Right lobe of liver (tissue), 6 donors: ENCODE measurements at regions not wholly inside any gene's neighbourhood (a gene's known extent, or its start where the extent isn't known, plus 50 kb on each side); places are given as distances from the start of the nearest gene placed in this dataset.

ENCODE experiments used
- ATAC-seq, 4 donors: fragments of 200-7000 bp; cut with Tn5 transposase; one replicate each; pipeline ENCODE4 v1.9.1; 2020; ENCODE audit warnings: mild to moderate bottlenecking in 4 of 4, moderate library complexity in 4 of 4
- DNase-seq, 3 donors: peaks; one replicate each; pipeline ENCODE4 v3.0.0-alpha.2; 2020
- H3K27ac ChIP-seq, 3 donors: fragments of 200-600 bp; one replicate each; pipeline ENCODE4 v1.8.0; 2022
- H3K27me3 ChIP-seq, 2 donors: fragments of 200-600 bp; one replicate each; pipeline ENCODE4 v1.8.0; 2022
- H3K36me3 ChIP-seq, 4 donors: fragments of 200-600 bp; sonication (generic) in 1 of 4; one replicate each; pipeline versions ENCODE4 v1.5.1 to v1.8.0; 2017 to 2022; ENCODE audit warnings: control low read depth in 1 of 4
- H3K4me1 ChIP-seq, 4 donors: fragments of 200-600 bp; sonication (generic) in 1 of 4; one replicate each; pipeline versions ENCODE4 v1.5.1 to v1.8.0; 2017 to 2022; ENCODE audit warnings: control low read depth in 1 of 4
- H3K4me3 ChIP-seq, 3 donors: fragments of 200-600 bp; one replicate each; pipeline ENCODE4 v1.8.0; 2022
- H3K9me3 ChIP-seq, 4 donors: fragments of 200-600 bp; sonication (generic) in 1 of 4; one replicate each; pipeline versions ENCODE4 v1.5.1 to v1.8.0; 2017 to 2022; ENCODE audit warnings: control low read depth in 1 of 4
- CTCF ChIP-seq, 4 donors: fragments of 200-600 bp in 3 of 4; fragments of 450-650 bp in 1 of 4; IDR thresholded peaks; one replicate each; pipeline versions ENCODE4 v1.5.1 to v1.8.0; 2016 to 2022; ENCODE audit warnings: antibody characterized with exemption in 4 of 4, mild to moderate bottlenecking in 2 of 4
- POLR2A ChIP-seq: fragments of 450-650 bp; IDR thresholded peaks from one replicate; pipeline ENCODE4 v1.6.1; 2017; ENCODE audit warnings: antibody characterized with exemption, mild to moderate bottlenecking
- WGBS: methylation state at CpG from one replicate; pipeline ENCODE4 v1.1.6; 2018; ENCODE audit warnings: low coverage, low lambda C conversion rate; ENCODE audit not compliant: insufficient coverage; ENCODE audit errors: missing lambda C conversion rate; 5-methylcytosine and 5-hydroxymethylcytosine counted together
- intact Hi-C, 2 donors: fragments of 100-400 bp; cut with DNase I; formaldehyde crosslinking; loops; one replicate each; pipeline versions ENCODE4 v1.11.2 to v1.14.1; 2022
- donor health status: DM: no; HTN: yes; CAD: no.
- donor health status: DM: no; HTN: no; CAD: no.
- donor health status: DM: no; HTN: no; CAD: no.
- donor health status: DM: no; HTN: yes; CAD: no.
- donor health status: DM: no; HTN: yes; CAD: no.

DNA sequence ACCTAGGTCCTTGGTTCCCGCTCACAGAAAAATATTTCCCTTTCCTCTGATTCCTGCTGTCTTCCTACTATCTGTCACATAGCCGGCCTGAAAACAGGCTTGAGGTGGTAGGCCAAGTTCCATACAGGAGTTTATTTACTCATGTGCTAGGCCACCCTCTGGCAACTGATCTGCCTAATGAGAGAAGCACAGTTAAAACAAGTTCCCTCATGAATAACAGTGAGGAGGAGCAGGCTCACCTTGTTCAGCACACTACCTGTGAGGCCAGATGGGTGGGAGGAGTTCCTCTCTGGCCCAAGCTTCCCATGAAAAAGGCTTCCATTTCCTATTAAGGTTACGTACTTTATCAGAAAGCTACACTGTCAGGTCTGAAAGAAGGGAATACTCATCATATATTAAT is 206.0 kb downstream of the MYRFL start:
- no peak for DNase-seq
- WGBS = 77% methylated on average over 3 of the region's 3 CpGs
- H3K4me3 ChIP-seq = no peak overlapping the region

GRCh38 chr12:70032076-70032475 is 207.0 kb downstream of the MYRFL start:
- Histone ChIP-seq H3K4me1 (no peaks in the 10 kb centered on the region), H3K27ac (no peak overlapping the region), H3K4me3 (no peak overlapping the region), H3K9me3 (no peaks in the 10 kb centered on the region), H3K27me3 (no peaks in the 10 kb centered on the region), H3K36me3 (no peaks in the 10 kb centered on the region)
- intact Hi-C loops = no loop called here
- DNase-seq (no peak), ATAC-seq (no peak)
- TF ChIP-seq POLR2A = no peak
- TF ChIP-seq CTCF (IDR thresholded peaks at IDR 0.05) = no peak

More for the DNA sequence above, 206.0 kb downstream of the MYRFL start:
- Histone ChIP-seq H3K4me1 (no peaks in the 10 kb centered on the region), H3K27me3 (no peaks in the 10 kb centered on the region), H3K27ac (no peak overlapping the region), H3K36me3 (no peaks in the 10 kb centered on the region), H3K9me3 (no peaks in the 10 kb centered on the region)
- ATAC-seq = no peak
- TF ChIP-seq POLR2A = no peak
- TF ChIP-seq CTCF (IDR thresholded peaks at IDR 0.05) = no peak
- intact Hi-C loops = no loop called here

- no peak for DNase-seq
- no peaks in the 10 kb centered on the region for H3K4me1 ChIP-seq
- H3K4me3 ChIP-seq = no peak overlapping the region
- no peaks in the 10 kb centered on the region for H3K27me3 ChIP-seq
- H3K9me3 ChIP-seq = no peaks in the 10 kb centered on the region
- intact Hi-C loops = no loop called here
- H3K27ac ChIP-seq = no peak overlapping the region
- WGBS = 74% methylated on average over 3 of the region's 3 CpGs
- ATAC-seq = no peak
- H3K36me3 ChIP-seq = no peaks in the 10 kb centered on the region
- TF ChIP-seq CTCF (IDR thresholded peaks at IDR 0.05) = no peak
- TF ChIP-seq POLR2A = no peak
Observed at GRCh38 chr12:70033310-70033709, 208.3 kb downstream of the MYRFL start.

DNA sequence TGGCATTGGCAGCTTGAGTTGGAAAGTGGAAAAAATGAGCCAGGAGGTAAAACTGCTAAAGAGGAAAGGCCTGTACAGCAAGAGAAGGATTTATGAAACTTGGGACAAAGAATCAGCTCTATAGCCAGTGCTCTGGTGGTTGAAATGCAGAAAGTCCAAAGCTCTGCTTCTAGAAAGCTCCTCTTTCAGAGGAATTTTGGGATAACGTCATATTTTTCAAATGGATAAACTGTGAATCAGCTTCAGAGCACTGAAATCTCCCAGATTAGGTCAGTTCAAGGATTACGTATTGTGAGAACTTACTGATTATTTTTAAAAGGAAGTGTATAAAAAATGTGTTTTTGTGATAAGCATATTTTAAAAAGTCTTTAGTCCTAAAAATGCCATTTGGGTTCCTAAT is 203.1 kb upstream of the CNOT2 start:
- TF ChIP-seq CTCF (IDR thresholded peaks at IDR 0.05) (no peak), POLR2A (no peak)
- Histone ChIP-seq H3K36me3 (no peaks in the 10 kb centered on the region), H3K4me3 (no peak overlapping the region), H3K9me3 (no peaks in the 10 kb centered on the region), H3K27me3 (no peaks in the 10 kb centered on the region), H3K4me1 (peaks cover 0 to 9% (median 0%) of the 10 kb centered on the region in 4 donors), H3K27ac (no peak overlapping the region)
- intact Hi-C loops = no loop called here
- ATAC-seq (peak in 1 of 4 donors; percentile 12), DNase-seq (no peak)
- WGBS = 47% methylated on average over 2 of the region's 2 CpGs

- DNase-seq (no peak), ATAC-seq (no peak)
- Histone ChIP-seq H3K9me3 (no peaks in the 10 kb centered on the region), H3K27ac (no peak overlapping the region), H3K4me1 (peaks cover 0 to 15% (median 0%) of the 10 kb centered on the region in 4 donors), H3K4me3 (no peak overlapping the region), H3K27me3 (no peaks in the 10 kb centered on the region), H3K36me3 (no peaks in the 10 kb centered on the region)
- intact Hi-C loops = no loop called here
- TF ChIP-seq CTCF (IDR thresholded peaks at IDR 0.05) = no peak
- no peak for TF ChIP-seq POLR2A
- 71% methylated on average over 6 of the region's 6 CpGs for WGBS
Observed at GRCh38 chr12:70042675-70043074, 200.6 kb upstream of the CNOT2 start.
